ENCODE measurements at regions not wholly inside any gene's neighbourhood (a gene's known extent, or its start where the extent isn't known, plus 50 kb on each side); places are given as distances from the start of the nearest gene placed in this dataset.

GRCh38 chr7:26553582-26553981 is 261.9 kb downstream of the SNX10 start:
- in situ Hi-C loops (cut with MboI) (no loop called here), intact Hi-C loops (cut with micrococcal nuclease) (no loop called here)
- FAIRE-seq, result no peak
- TF ChIP-seq HNRNPLL (IDR thresholded peaks at IDR 0.05; ENCODE audit: low read depth, low read length, poor library complexity, severe bottlenecking) (no peak), ZNF274 (IDR thresholded peaks at IDR 0.05; ENCODE audit: borderline replicate concordance, low read depth, low read length) (no peak)
- POLR2A ChIA-PET, result interaction anchor here (0.6 kb wide), 1 partner anchor 359 kb away, joined by 3 read pairs; no protein-coding TSS in a partner anchor
- H2AFZ ChIP-seq (ENCODE audit: low read depth, low read length), result no peak overlapping the region
- no peak overlapping the region for H3K4me3 ChIP-seq
- H3K27me3 ChIP-seq (ENCODE audit: control insufficient read depth in 2 of 2, insufficient read depth in 2 of 2, low read length in 2 of 2), result peaks cover 12 to 49% of the 10 kb centered on the region in 2 experiments
- no peak overlapping the region for H3K27ac ChIP-seq (ENCODE audit: extremely low read depth, low read depth, low read length)
- no peak for DNase-seq (ENCODE audit: extremely low read depth in 1 of 4, low spot score in 3 of 4)
- no peaks in the 10 kb centered on the region for H3K9me3 ChIP-seq (replicated peaks; ENCODE audit: control insufficient read depth, insufficient read depth, low read depth, low read length)
- H4K20me1 ChIP-seq (replicated peaks; ENCODE audit: control insufficient read depth, insufficient read depth, low read length), result peaks cover 6% of the 10 kb centered on the region; the same call in 1 of the 2 replicates
- H3K9ac ChIP-seq (ENCODE audit: insufficient read depth in 1 of 2, low read depth in 2 of 2, low read length in 2 of 2), result no peak overlapping the region
- no peaks in the 10 kb centered on the region for H3K4me1 ChIP-seq (replicated peaks in 1 of 2; ENCODE audit: control insufficient read depth in 2 of 2, insufficient read depth in 2 of 2, low read length in 2 of 2)
- no peak overlapping the region for H3K4me2 ChIP-seq (ENCODE audit: insufficient read depth, low read length)
- ATAC-seq, result no peak
- WGBS (ENCODE audit: insufficient coverage, low coverage, missing lambda C conversion rate), result 3% methylated on average over 3 of the region's 3 CpGs
- H3K36me3 ChIP-seq (ENCODE audit: control insufficient read depth, insufficient read depth, low read length), result no peaks in the 10 kb centered on the region
- H3K9me1 ChIP-seq (ENCODE audit: control insufficient read depth, insufficient read depth, low read length), result no peaks in the 10 kb centered on the region
- CTCF ChIA-PET (ENCODE audit: low intra/inter-chr PET ratio), result no interaction called here
- no peaks in the 10 kb centered on the region for H3K79me2 ChIP-seq (ENCODE audit: control insufficient read depth, insufficient read depth, low read length)
- no TSS peak for BruUV-seq (replicated peaks)

- no peak for ATAC-seq
- TF ChIP-seq CREB5 (CRISPR knock-in tag; IDR thresholded peaks at IDR 0.05) (no peak), RBM14 (IDR thresholded peaks at IDR 0.05; ENCODE audit: borderline replicate concordance, insufficient read depth, low read depth, low read length) (no peak), RBM15 (IDR thresholded peaks at IDR 0.05; ENCODE audit: insufficient read depth, low read length) (no peak), RBBP5 (IDR thresholded peaks at IDR 0.05; ENCODE audit: borderline replicate concordance, insufficient read depth, low read length, poor library complexity, severe bottlenecking) (no peak), HEY1 (CRISPR knock-in tag; IDR thresholded peaks at IDR 0.05; ENCODE audit: borderline replicate concordance) (no peak), TRIM25 (IDR thresholded peaks at IDR 0.05; ENCODE audit: borderline replicate concordance) (no peak), PHF21A (IDR thresholded peaks at IDR 0.05; ENCODE audit: borderline replicate concordance, low read depth) (no peak), NBN (IDR thresholded peaks at IDR 0.05; ENCODE audit: low read depth) (no peak), RAD21 (CRISPR knock-in tag; conservative IDR thresholded peaks at IDR 0.05 in 1 of 2, IDR thresholded peaks at IDR 0.05 in 1 of 2) (no peak), HOXB6 (CRISPR knock-in tag; IDR thresholded peaks at IDR 0.05; ENCODE audit: borderline replicate concordance) (no peak), ZNF644 (tag; IDR thresholded peaks at IDR 0.05; ENCODE audit: low read depth) (no peak)
These were observed 263.3 kb downstream of the SNX10 start for GRCh38 chr7:26554952-26555351.

More at GRCh38 chr7:26554952-26555351, 263.3 kb downstream of the SNX10 start:
- no peak overlapping the region for H2AFZ ChIP-seq (ENCODE audit: low read depth, low read length)
- DNase-seq (ENCODE audit: extremely low read depth in 1 of 4, low spot score in 3 of 4) (no peak), FAIRE-seq (no peak)
- CTCF ChIA-PET (ENCODE audit: low intra/inter-chr PET ratio), result no interaction called here
- POLR2A ChIA-PET, result no interaction called here
- peaks cover 6% of the 10 kb centered on the region; the same call in 1 of the 2 replicates for H4K20me1 ChIP-seq (replicated peaks; ENCODE audit: control insufficient read depth, insufficient read depth, low read length)
- intact Hi-C loops (cut with micrococcal nuclease) (no loop called here), in situ Hi-C loops (cut with MboI) (no loop called here)
- H3K9me3 ChIP-seq (replicated peaks; ENCODE audit: control insufficient read depth, insufficient read depth, low read depth, low read length), result no peaks in the 10 kb centered on the region
- no TSS peak for BruUV-seq (replicated peaks)
- H3K9me1 ChIP-seq (ENCODE audit: control insufficient read depth, insufficient read depth, low read length), result no peaks in the 10 kb centered on the region
- no peak overlapping the region for H3K9ac ChIP-seq (ENCODE audit: insufficient read depth in 1 of 2, low read depth in 2 of 2, low read length in 2 of 2)
- no peak overlapping the region for H3K4me3 ChIP-seq
- no peaks in the 10 kb centered on the region for H3K36me3 ChIP-seq (ENCODE audit: control insufficient read depth, insufficient read depth, low read length)
- no peak overlapping the region for H3K4me2 ChIP-seq (ENCODE audit: insufficient read depth, low read length)
- WGBS (ENCODE audit: insufficient coverage, low coverage, missing lambda C conversion rate), result 0% methylated on average over 3 of the region's 3 CpGs
- no peak overlapping the region for H3K27ac ChIP-seq (ENCODE audit: extremely low read depth, low read depth, low read length)
- H3K4me1 ChIP-seq (replicated peaks in 1 of 2; ENCODE audit: control insufficient read depth in 2 of 2, insufficient read depth in 2 of 2, low read length in 2 of 2), result no peaks in the 10 kb centered on the region
- H3K27me3 ChIP-seq (ENCODE audit: control insufficient read depth in 2 of 2, insufficient read depth in 2 of 2, low read length in 2 of 2), result peaks cover 12 to 40% of the 10 kb centered on the region in 2 experiments
- H3K79me2 ChIP-seq (ENCODE audit: control insufficient read depth, insufficient read depth, low read length), result no peaks in the 10 kb centered on the region

Measured in K562 (cell line).